IPS-15b (cell line): ENCODE measurements at regions not wholly inside any gene's neighbourhood (a gene's known extent, or its start where the extent isn't known, plus 50 kb on each side); places are given as distances from the start of the nearest gene placed in this dataset.

Source experiments
- H3K27me3 ChIP-seq: one replicate; pipeline ENCODE4 v1.6.1; 2013; ENCODE audit warnings: low read length; ENCODE audit not compliant: control insufficient read depth, insufficient read depth
- H3K36me3 ChIP-seq: one replicate; pipeline ENCODE4 v1.6.1; 2013; ENCODE audit warnings: low read length; ENCODE audit not compliant: control insufficient read depth, insufficient read depth
- H3K4me1 ChIP-seq: one replicate; pipeline ENCODE4 v1.6.1; 2013; ENCODE audit warnings: mild to moderate bottlenecking, low read length; ENCODE audit not compliant: control insufficient read depth, insufficient read depth
- H3K4me3 ChIP-seq: one replicate; pipeline ENCODE4 v1.5.1; 2013; ENCODE audit warnings: low read depth, low read length
- H3K9ac ChIP-seq: one replicate; pipeline ENCODE4 v1.6.1; 2013; ENCODE audit warnings: low read depth, mild to moderate bottlenecking, low read length
- H3K9me3 ChIP-seq: one replicate; pipeline ENCODE4 v1.6.1; 2013; ENCODE audit warnings: mild to moderate bottlenecking, low read length; ENCODE audit not compliant: control insufficient read depth, insufficient read depth

GRCh38 chr9:18137815-18138214 is 336.1 kb upstream of the ADAMTSL1 start:
- H3K9me3 ChIP-seq, result no peaks in the 10 kb centered on the region
- H3K27me3 ChIP-seq, result no peaks in the 10 kb centered on the region
- H3K36me3 ChIP-seq, result no peaks in the 10 kb centered on the region
- H3K4me3 ChIP-seq, result no peak overlapping the region
- H3K9ac ChIP-seq, result no peak overlapping the region
- no peaks in the 10 kb centered on the region for H3K4me1 ChIP-seq

DNA sequence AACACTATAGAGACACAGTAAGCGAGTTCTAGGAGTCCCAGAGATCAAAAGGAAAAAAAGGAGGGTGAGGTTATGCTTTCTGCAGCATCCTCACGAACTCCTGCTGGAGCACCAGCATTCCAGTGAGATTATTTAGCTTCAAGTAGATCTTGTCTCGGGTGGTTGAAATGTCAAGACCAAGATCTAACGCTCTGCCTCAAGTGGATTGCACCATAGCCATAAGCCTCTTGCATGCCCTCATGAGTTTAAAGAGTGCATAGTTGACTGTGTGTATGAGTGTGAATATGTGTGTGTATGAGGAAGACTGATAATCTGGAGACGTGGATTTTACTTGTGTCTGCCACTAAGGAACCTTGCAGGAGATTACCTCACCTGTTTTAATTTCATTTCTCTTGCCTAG is 335.3 kb upstream of the ADAMTSL1 start:
- H3K9me3 ChIP-seq, result no peaks in the 10 kb centered on the region
- H3K4me3 ChIP-seq, result no peak overlapping the region
- no peaks in the 10 kb centered on the region for H3K27me3 ChIP-seq
- H3K36me3 ChIP-seq, result no peaks in the 10 kb centered on the region
- no peak overlapping the region for H3K9ac ChIP-seq
- H3K4me1 ChIP-seq, result no peaks in the 10 kb centered on the region

DNA sequence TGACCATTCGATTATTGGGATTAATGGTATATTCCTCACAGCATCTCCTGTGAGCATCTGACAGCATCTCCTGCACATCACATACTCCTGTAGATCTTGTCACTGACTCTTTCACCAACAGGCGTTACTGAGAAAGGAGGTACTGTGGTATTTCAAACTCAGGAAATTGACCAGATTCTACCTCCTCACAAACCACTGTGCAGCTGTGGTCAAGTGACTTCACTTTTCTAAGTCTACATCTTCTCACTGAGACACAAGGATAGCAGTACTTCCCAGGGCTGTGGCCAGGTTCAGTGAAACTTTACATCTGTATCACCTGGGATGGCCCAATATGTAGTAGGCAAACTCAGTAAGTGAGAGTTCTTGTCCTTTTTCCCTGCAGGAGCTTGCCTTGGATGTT is 332.3 kb upstream of the ADAMTSL1 start:
- Histone ChIP-seq H3K27me3 (no peaks in the 10 kb centered on the region), H3K4me3 (no peak overlapping the region), H3K9ac (no peak overlapping the region), H3K4me1 (no peaks in the 10 kb centered on the region), H3K9me3 (no peaks in the 10 kb centered on the region), H3K36me3 (no peaks in the 10 kb centered on the region)

GRCh38 chr9:18143073-18143745 is 330.7 kb upstream of the ADAMTSL1 start:
- Histone ChIP-seq H3K9me3 (no peaks in the 10 kb centered on the region), H3K36me3 (no peaks in the 10 kb centered on the region), H3K9ac (no peak overlapping the region), H3K27me3 (no peaks in the 10 kb centered on the region), H3K4me1 (no peaks in the 10 kb centered on the region), H3K4me3 (no peak overlapping the region)

GRCh38 chr9:18146329-18146728 is 327.6 kb upstream of the ADAMTSL1 start:
- Histone ChIP-seq H3K9ac (no peak overlapping the region), H3K4me1 (no peaks in the 10 kb centered on the region), H3K27me3 (no peaks in the 10 kb centered on the region), H3K36me3 (no peaks in the 10 kb centered on the region), H3K9me3 (no peaks in the 10 kb centered on the region), H3K4me3 (no peak overlapping the region)

DNA sequence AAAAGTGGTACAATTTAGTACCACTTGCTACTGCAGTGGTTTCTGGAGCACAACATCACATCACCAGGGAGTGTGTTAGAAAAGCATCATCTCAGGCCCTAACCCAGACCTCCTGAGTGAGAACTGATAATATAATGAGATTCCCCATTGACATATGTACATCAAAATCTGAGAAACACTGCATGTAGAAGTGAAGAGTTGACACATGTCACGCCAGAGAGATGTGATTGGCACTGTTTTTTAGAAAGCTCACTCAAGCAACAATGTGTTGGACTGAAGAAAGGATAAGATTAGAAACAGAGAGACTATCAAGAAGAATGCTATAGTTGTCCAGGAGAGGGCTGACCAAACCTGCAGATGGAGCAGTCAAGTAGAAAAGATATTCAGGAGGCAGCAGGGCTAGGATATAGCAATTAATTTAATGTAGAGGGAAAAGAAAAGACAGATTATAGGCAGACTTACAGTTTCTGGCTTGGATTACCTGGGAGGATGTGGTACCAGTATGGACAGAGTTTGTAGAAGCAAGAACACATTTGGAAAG is 324.4 kb upstream of the ADAMTSL1 start:
- H3K9ac ChIP-seq, result no peak overlapping the region
- no peak overlapping the region for H3K4me3 ChIP-seq
- H3K36me3 ChIP-seq, result no peaks in the 10 kb centered on the region
- no peaks in the 10 kb centered on the region for H3K9me3 ChIP-seq
- H3K27me3 ChIP-seq, result no peaks in the 10 kb centered on the region
- H3K4me1 ChIP-seq, result no peaks in the 10 kb centered on the region

DNA sequence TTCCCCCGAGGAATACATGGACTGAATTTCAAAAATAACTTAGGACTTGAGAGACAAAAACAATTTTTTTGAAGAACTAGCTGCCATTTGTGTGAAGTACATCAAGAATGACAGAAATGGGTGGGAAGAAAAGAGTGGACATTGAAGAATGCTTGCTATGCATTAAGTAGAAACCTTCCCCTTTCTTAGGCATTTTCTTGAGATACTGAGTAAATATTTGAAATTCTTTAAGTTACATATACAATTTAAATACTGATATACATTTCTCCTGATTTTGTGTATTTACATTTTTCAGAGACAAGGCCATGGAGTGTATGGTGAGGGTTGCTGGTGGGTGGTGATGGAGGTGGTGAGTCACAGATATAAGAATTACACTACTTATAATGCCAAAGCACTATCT is 319.3 kb upstream of the ADAMTSL1 start:
- no peaks in the 10 kb centered on the region for H3K36me3 ChIP-seq
- no peak overlapping the region for H3K9ac ChIP-seq
- H3K4me3 ChIP-seq, result no peak overlapping the region
- H3K9me3 ChIP-seq, result no peaks in the 10 kb centered on the region
- no peaks in the 10 kb centered on the region for H3K4me1 ChIP-seq
- no peaks in the 10 kb centered on the region for H3K27me3 ChIP-seq

DNA sequence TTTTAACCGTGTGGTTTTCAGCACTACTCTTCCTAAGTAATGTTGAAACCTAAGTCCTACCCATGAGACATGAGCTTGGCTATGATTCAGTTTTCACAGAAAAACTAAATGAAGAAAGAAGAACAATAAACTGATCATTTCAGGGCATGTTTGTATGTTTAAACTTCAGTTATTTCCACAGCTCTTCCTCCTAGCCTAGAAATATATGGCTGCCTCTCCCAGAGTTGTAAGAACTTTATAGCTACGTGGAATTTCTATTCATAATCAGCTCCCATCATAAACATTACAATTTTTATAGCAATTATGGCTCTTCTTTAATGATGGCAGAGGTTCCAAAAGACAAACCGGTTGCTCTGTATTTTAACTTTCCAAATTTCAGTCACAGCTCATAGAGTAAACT is 314.7 kb upstream of the ADAMTSL1 start:
- Histone ChIP-seq H3K36me3 (no peaks in the 10 kb centered on the region), H3K27me3 (no peaks in the 10 kb centered on the region), H3K4me1 (no peaks in the 10 kb centered on the region), H3K9ac (no peak overlapping the region), H3K9me3 (no peaks in the 10 kb centered on the region), H3K4me3 (no peak overlapping the region)

DNA sequence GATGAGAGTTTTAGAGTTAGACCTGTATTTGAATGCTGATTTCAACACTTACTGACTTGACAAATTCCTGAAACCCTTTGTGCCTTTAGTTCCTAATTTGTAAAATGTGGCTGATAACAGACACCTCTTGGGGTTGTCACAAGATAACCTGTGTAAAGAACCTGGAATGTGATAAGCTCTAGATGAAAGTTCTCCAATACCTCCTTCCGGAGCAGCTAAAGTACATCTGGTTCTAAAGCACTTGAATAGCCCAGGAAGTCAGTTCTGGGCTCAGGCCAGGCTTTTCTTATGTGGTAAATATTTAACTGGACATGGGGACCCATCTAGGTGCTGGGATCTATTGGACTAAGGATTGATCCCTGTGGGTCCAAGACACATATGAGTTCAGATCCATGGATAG is 310.8 kb upstream of the ADAMTSL1 start:
- Histone ChIP-seq H3K9me3 (no peaks in the 10 kb centered on the region), H3K4me3 (no peak overlapping the region), H3K9ac (no peak overlapping the region), H3K36me3 (no peaks in the 10 kb centered on the region), H3K27me3 (no peaks in the 10 kb centered on the region), H3K4me1 (no peaks in the 10 kb centered on the region)

DNA sequence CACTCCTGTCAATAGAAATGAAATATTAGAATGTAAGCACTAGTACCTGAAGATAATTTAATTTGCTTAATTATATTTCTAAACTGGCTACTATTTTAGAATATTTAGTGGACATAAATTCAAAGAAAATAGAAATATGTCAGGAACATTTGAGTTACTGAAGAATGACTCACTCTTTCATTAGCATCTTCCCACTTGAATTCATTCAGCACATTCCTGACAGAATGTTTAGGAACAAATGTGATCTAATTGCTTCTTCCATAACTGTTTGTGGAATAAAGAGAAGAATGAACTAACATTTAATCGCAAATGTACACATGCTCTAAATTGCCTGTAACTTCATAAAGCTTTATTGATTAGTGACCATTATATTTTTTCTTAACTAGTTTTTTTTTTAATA is 306.2 kb upstream of the ADAMTSL1 start:
- Histone ChIP-seq H3K9me3 (no peaks in the 10 kb centered on the region), H3K36me3 (no peaks in the 10 kb centered on the region), H3K27me3 (no peaks in the 10 kb centered on the region), H3K9ac (no peak overlapping the region), H3K4me3 (no peak overlapping the region), H3K4me1 (no peaks in the 10 kb centered on the region)

DNA sequence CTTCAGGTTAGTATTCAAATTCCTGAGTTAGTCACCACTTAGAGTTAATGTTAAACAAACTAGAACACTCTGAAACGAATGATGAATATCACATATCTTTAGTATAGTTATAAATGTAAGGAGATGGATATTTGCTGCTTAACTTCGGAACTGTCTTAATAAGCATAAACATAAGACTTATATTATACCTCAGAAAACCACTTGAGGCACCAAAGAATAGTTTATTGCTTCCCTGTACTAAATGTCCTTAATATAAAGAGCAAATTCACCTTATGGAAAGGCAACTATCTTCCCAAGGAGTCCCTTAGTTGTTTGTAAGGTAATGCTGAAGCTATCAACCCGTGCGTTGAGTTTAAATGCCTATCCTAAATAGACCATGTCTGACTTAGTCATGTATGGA is 300.0 kb upstream of the ADAMTSL1 start:
- no peaks in the 10 kb centered on the region for H3K9me3 ChIP-seq
- H3K36me3 ChIP-seq, result no peaks in the 10 kb centered on the region
- H3K4me1 ChIP-seq, result no peaks in the 10 kb centered on the region
- no peak overlapping the region for H3K9ac ChIP-seq
- no peaks in the 10 kb centered on the region for H3K27me3 ChIP-seq
- H3K4me3 ChIP-seq, result no peak overlapping the region

DNA sequence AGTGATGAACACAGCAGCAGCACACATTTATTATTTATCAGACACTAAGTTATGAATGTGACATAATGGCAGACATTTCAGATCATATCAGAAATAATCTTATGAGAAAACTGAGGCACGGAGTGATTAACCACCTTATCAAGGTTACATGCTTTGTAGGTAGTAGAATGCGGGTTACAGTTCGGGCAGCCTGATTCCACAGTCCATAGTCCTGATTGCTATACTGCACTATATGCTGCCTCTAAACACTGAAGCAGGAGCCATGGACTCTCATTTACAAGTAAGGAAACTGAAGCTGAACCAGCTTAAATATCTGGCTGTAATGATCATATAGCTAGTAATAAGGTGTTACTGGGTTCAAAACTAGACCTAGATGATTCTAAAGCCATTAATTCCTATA is 291.3 kb upstream of the ADAMTSL1 start:
- Histone ChIP-seq H3K36me3 (no peaks in the 10 kb centered on the region), H3K9me3 (no peaks in the 10 kb centered on the region), H3K4me3 (no peak overlapping the region), H3K4me1 (no peaks in the 10 kb centered on the region), H3K9ac (no peak overlapping the region), H3K27me3 (no peaks in the 10 kb centered on the region)
